GM19452 (cell line): ENCODE measurements at regions not wholly inside any gene's neighbourhood (a gene's known extent, or its start where the extent isn't known, plus 50 kb on each side); places are given as distances from the start of the nearest gene placed in this dataset.

Experiments
- ATAC-seq: cut with Tn5 transposase; IDR thresholded peaks from one replicate; pipeline ENCODE4 v1.9.1; 2021; ENCODE audit not compliant: unreplicated experiment

DNA sequence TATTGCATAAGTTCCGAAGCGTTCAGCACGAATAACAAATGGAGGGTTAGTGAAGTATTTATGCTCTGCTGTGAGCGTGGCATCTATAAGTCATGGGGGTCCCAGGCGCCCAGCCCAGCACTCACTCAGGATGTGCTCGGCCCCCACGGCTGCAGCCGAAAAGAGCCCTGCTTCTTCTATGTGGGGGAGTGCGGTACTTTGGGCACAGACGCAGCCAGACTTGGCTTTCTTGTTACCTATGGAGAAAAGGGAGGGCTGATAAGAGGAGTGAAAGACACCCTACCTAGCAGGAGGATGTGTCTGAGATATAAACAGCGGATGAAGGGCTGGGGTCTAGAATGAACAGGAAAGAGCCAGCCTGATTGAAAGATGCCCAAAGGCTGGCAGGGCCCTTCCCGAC lies 51.4 kb downstream of the MRPL36 start:
- no peak for ATAC-seq

DNA sequence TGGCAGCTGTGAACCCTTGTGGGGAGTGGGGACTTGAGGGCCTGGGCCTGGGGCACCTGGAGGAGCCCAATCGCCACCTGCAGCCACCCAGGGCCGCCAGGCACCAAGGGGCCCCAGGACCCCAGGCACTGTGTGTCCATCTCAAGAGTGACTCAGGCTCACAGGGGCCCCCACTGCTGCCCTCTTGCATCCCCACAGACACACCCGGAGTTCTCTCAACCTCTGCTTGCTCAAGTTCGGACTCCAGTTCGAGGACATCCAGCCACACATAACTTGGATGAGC lies 51.9 kb downstream of the MRPL36 start:
- no peak for ATAC-seq

DNA sequence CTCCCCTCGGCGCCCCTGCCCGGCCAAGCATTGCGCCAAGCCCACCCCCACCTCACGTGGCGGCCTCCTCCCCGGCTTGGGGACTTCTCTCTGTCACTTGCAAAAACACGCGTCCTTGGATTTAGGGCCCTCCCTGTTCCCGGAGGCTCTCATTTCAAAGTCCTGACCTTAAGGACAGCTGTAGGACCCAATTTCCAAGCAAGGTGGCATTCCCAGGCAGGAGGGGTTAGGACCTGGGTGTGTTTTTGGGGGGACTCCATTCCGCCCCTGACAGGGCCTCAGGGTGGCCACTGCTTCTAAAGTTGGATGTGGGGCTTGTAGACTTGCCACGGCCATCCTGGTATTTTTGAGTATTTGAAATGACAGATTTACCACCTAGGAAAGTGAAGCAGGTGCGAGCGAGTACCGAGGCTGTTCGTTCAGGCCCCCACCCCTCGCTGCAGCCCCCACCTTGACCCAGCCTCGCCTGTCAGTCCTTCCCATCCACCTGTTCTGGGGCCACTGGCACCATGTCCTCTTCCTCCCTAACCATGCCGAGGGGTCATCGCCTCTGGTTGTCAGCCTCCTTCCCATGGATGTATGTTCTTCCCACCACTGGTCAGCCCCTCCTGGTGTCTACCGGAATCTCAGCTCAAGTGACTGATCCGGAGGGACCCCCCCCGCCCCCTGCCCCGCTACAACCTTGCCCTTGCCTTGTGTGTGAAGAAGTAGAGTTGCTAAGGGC lies 52.4 kb downstream of the MRPL36 start:
- no peak for ATAC-seq

DNA sequence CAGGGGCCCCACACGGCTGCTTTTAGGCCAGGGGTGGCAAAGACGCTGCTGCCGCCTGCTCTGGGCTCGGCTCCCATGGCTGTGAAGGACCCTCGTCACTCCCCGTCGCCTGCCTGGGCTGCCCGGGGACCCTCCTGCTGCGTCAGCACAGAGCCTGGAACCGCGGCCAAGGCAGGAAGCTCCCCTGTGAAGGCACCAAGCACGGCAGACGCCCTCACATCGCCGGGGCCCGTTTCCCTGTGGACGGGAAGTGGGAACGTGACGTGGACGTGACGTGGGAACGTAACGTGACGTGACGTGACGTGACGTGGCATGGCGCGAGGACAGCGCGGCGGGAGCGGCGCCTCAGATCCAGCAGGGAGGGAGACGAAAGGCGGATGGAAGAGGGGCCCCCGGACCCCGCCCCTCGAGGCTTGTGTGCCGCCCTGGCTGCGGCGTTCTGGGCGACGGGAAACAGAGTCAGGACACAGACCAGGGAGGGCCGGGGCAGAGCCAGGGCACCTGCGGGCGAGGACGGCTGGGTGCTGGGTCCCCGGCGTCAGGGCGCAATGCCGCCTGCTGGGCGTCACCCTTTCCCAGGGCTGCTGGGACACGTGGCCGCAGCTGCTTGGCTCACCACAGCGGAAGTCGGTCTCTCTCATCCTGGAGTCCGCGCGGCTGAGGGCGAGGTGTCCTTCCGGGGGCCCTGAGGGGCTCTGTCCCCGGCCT lies 53.1 kb downstream of the MRPL36 start:
- no peak for ATAC-seq

DNA sequence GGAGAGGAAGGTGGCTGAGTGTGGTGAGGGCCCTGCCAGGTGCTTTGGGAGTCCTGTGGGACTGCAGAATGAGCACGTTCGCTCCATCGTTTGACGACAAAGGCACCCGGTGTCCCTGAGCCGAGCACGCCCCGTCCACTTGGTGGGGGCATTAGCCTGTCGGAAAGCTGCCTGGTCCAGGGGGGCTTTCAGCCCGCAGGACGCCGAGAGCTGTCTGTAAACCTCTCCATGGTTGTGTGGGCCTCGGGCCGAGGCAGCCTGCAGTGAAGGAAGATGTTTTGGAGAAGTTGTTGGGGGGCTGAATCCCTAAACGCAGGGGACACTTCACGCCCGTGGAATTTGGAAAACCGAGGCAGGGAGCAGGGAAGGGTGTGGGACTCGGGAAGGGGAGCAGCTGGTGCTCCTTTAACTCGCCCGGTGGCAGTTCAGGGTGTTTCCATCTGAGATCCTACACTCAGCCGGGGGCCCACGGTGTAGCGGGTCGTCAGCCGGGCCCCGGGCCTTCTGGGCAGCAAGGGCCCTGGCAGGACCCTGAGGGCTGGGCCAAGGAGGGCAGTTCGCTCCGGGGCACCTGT lies 53.8 kb downstream of the MRPL36 start:
- ATAC-seq: no peak

DNA sequence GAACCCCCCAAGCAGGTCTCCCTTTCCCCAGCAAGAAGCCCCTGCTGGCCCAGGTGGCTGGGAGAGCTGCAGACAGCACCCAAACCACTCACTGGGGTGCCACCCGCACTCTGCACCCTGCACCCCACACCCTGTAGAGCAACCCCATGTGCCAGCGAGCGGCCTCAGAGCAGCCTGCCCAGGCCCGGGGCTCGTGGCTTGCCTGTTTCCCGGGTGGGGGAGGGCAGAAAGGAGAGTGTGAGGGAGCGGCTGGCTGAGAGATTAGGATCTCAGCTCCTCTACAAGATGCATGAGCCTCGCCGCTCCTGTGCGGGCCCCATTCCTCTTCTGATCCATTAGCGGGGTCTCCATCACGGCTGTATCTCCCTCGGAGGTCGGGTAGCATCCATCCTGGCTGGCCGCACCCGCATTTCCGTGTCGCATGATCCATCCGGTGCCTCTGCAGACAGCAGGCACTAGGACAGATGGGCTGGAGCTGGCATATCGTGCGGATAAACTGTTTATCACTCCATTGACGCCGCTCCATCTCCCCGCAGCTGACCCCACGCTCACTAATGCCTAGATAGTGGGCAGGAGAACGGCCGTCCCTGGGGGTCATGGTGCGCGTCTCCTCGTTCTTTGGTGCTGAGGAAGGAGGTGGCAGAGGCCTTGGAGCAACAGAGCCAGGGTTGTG lies 54.4 kb downstream of the MRPL36 start:
- ATAC-seq: no peak

DNA sequence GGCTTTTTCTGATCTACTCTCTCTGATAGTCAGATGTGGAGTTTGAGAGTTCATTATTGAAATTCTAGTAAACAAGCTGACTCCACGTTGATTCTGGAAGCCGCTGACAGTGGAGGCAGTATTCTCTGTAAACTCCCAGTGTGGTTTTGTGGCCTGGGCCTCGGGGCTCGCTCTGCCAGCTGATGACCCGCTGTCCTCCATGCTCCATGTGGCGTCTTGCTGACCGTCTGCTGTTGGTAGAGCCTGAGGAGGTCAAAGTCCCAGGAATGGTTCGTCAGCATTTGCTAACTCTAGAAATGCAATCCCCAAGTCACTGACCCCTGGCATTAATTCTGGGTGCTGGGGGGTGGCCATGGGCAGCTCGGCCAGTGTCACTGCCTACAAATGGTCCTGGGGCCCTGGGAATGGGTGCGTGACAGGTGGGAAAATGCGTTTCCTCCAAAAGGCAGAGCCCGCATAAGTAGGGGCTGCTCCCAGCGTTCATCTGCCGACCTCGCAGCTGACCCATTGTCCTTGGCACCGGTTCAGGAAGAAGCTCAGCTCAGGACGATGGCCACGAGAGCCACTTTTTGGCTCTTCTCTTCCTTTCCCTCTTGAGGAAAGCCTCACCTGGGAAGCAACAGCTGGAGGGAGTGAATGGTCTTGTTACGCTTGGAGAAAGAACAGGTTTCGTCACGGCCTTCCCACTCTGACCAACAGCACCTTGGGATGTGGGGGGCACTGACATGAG lies 55.1 kb downstream of the MRPL36 start:
- ATAC-seq: no peak

DNA sequence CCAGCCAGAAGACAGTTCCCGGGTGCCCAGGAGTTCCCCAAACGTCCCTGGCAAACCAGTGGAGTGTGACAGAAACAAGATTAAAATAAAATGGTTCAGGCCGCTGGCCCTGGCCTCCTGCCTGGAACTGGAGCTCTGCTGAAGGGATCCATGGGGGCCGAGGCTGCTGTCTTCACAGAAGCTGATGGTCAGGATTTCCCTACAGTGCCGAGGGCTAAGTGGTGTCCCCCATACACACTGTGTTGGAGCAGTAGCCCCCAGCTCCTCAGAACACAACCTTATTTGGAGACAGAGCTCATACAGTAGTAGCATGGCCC lies 55.9 kb downstream of the MRPL36 start:
- ATAC-seq: no peak

DNA sequence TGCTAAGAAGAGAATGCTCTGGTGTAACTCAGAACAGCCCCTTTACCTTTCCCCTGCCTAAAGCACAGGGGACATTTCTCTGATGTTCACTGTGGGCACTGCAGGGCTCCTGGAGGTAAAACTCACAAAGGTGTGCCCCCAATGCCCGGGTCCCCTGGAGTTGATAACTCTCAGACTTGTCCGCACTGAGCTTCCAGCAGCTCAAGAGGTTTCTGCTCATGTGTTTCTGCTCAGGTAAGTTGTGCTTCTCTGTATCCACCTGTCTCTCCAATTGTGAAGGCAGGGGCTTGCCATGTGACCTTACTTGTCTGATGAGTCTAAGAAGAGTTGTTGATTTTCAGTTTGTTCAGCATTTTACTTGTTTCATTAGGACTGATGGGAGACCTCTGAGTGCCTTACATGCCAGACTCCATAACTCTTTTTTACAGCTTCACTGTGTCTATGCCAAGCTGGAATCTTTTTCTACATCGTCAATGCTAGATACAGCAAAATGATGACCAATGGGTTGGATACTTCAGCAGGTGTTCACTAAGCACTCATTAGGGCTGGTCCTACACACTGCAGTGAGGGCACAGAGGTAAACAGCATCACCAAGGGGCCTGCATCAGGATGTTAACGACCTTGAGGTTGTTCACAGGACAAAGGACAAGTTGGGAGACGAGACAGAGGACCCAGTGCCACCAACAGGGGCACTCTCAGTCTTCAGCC lies 56.4 kb downstream of the MRPL36 start:
- no peak for ATAC-seq

DNA sequence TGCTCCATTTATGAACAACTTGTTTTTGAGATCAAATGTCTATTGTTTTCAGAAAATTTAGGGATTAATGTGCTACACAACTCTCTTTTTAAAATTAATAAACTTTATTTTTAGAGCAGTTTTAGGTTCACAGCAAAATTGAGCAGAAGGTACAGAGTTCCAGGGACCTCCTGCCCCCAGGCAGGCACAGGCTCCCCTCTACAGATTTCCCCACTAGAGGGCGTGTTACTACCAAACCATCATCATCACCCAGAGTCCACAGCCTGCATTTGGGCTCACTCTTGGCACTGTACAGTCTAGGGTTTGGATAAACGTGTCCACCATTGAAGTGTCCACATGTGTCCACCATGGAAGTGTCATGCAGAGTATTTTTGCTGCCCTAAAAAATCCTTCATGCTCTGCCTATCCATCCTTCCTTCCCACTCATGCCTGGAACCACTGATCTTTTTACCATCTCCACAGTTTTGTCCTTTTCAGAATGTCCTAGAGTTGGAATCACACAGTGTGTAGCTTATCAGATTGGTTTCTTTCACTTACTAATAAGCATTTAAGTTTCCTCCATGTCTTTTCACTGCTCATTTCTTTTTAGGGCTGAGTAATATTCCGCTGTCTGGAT lies 61.7 kb downstream of the MRPL36 start:
- ATAC-seq: no peak

DNA sequence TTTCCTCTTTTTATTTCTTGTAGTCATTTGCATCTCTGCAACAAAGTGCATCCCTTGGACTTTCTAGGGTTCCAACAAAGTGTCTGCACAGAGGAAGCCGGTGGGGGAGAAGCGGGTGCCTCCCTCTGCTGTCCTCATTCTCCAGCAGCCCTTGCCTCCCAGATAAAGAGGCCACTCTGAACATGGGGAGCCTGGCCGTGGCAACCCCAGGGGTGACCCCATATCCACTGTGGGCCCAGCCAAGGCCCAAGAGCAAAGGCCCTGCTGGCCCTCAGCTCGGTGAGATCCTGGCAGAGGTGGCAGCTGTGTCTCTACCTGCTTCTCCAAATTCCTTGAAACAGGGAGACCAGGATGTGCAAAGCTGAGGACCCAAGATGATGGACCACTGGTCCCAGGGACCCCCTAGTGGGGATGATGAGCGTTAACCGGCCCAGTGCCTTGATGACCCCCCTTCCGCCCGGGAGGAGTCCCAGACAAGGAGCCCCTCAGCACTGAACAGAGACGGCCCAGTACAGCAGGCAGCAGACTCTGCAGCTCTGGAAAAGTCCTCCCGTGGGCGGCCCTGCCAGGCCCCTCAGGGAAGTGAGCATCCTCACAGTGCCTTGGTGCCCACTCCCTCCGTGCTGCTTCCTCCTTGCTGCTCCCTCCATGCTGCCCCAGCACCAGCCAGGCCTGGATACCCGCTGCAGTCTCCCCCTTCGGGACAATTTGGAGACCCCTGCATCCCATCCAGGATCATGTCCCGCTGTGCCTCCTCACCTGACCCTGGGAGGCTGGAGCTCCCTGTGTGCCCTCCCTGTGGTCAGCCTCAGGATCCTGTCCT lies 62.5 kb downstream of the MRPL36 start:
- no peak for ATAC-seq

DNA sequence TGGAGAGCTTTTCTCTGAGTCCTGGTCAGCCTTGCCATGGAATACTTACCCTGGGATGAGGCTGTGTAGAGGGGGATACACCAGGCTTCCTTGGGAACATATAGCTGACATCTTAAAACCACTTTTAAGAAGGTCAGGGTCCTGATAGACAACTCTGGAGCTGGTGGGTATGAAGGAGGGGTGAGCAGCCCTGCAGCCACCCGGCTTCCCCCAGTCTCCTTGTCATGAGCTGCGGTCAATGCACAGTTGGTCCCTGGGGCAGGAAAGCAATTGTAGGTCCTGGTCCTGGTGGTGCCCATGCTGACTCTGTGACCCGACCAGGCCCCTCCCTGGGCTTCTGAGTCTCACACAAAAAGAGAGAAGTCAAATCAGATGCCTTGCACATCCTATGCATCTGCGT lies 63.6 kb downstream of the MRPL36 start:
- ATAC-seq: no peak

DNA sequence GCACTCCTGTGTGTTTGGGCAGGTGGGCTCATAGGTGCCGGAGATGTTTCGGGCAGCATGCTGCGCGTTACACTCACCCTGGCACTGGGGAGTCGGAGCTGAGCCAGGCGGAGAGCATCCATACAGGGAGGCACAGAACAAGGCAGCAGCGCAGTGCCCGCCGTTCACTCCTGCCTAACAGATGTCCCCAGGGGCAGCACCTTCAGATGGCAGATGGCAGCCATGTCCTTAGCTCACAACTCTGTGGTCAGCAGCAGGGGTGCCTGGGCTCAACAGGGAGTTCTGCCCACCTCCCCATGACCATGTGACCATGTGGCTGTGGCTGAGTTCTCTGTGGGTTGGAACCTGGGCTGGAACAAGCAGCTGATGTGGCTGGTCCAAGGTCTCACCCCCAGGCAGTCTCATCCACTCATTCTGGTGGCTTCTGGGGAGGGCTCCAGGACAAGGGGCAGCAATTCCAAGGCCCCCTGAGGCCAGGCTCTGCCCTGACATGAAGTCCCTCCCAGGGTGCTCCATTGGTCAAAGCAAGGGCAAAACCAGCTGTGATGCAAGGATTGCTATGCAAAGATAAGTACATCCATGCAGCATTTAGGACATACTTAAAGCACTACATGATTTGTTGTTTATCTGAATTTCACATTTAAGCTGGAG lies 64.2 kb downstream of the MRPL36 start:
- no peak for ATAC-seq

DNA sequence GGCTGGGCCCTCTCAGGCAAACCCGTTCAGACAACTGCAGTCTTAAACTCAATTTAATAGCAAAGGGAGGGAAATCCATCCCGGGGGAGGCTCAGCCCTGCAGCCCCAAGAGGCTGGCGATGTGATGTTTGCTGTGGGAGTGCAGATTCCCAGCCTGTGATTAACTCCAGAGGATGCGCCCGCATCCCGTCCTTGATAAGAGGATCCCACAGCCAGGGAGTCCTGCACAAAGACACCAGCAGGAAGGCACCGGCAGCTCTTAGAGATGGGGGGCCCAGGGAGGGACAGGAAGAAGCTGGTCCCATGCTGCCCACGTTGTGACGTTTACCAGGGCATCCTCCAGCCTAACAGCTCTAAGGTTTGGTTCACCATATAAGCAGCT lies 64.7 kb downstream of the MRPL36 start:
- ATAC-seq: no peak

DNA sequence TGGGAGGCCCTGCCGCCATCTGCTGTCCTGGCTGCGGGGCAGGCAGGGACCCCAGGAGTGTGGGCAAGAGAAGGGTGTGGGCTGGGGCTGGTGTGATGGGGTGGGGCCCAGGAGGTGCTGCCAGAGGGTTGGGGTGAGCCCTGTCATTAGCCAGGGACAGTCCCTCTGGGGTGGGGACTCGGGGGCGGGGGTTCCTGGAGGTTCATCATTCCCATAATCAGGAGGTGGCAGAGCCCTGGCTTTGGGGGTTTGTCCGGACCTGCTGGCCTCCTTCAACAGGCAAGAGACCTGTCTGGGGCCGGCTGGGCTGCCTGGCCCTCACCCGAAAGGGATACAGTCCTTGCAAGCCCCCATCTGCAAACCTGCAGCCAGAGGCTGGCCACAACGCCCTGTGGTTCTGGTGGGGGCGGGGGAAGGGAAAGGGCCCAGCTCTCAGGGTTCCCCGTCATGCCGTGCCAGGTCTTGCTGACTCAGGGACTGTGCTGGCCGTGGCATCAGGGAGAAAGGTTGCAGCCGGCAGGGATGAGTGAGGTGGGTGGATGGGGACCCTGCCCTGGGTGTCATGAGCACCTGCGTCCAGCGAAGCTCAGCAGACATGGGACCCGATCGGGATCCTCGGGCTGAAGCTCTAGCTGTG lies 65.2 kb downstream of the MRPL36 start:
- no peak for ATAC-seq

DNA sequence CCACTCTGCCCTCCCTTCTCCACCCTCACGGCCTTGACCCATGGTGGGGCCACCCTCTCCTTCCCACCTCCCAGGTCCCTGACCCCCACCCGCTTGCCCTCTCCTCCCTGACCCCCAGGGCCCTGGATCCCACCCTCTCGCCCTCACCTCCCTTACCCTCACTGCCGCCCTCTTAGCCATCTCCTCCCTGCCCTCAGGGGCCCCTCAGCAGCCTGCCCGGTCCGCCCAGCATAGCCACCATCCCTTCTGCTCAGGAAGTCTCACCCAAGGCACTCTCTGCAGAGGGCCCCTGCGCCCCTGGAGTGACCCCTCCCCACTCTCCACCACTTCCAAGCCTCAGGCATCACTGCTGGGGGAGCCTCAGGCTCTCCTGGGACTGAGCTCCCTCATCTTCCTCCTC lies 66.3 kb downstream of the MRPL36 start:
- no peak for ATAC-seq

DNA sequence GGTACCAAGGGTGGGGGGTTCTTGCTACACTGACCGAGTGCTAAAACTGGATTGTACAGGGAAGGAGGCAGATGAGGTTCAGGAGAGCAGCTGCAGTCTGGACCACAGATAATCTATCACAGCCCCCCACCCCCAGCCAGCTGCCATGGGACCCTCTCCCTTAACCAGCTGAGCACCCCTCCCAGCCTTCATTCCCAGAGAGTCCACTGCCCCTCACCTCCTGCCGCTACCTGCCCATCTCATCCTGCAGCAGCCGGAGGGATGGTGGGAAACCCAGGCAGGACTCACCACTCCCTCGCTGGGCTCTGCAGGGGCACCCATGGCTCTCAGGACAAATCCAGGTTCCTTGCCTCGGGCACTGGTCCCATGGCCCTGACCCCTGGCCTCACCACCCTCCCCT lies 66.7 kb downstream of the MRPL36 start:
- ATAC-seq: no peak

DNA sequence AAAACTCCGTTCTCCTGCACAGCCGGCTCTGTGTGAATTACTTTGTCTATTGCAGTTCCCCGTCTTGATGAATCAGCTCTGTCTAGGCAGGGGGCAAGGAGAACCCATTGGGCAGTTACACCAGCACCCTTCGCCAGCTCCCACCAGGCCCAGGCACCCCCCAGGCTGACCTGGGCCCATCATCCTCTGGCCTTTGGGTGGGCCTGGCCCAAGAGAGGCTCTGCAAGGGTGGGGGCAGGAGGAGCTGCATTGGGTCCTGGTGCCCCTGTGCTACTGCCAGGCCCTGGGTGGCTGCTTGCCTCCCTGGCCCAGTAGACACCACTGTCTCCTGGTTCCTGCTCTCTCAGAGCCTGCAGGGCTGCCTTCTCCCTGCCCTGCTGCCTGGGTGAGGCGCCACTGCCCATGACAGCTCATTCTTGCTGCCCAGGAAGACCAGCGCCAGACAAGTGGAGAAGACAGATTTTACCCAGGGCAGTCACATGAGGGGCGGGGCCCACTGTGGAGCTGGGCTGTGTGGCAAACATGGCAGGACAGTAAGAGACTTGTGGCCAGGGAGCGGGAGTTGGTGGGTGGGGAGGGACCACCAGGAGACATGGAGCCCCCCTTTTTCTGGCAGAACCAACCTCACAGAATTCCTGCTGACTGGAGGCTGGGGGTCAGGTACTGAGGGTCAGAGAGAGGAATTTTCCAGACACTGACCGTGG lies 67.2 kb downstream of the MRPL36 start:
- ATAC-seq: no peak
